NCI-H82 treated with DMSO at 0.1 percent for 48 hours (cell line): ENCODE measurements at regions not wholly inside any gene's neighbourhood (a gene's known extent, or its start where the extent isn't known, plus 50 kb on each side); places are given as distances from the start of the nearest gene placed in this dataset.

ENCODE experiments used
- DNase-seq: peaks from one replicate; lab custom pipeline; 2025; ENCODE audit not compliant: unreplicated experiment; lab: John Stamatoyannopoulos, UW

GRCh38 chr20:22438346-22438745, 146.0 kb downstream of the FOXA2 start:
- DNase-seq = no peak

GRCh38 chr20:22437354-22437753, 147.0 kb downstream of the FOXA2 start:
- DNase-seq = no peak

GRCh38 chr20:22431419-22431818, 153.0 kb downstream of the FOXA2 start:
- DNase-seq = no peak

- DNase-seq = no peak
These were observed 153.6 kb downstream of the FOXA2 start for GRCh38 chr20:22430746-22431168.

- no peak for DNase-seq
These were observed 154.1 kb downstream of the FOXA2 start for GRCh38 chr20:22430154-22430745.

GRCh38 chr20:22429175-22430153, 154.9 kb downstream of the FOXA2 start:
- no peak for DNase-seq

GRCh38 chr20:22428051-22428450, 156.3 kb downstream of the FOXA2 start:
- no peak for DNase-seq

GRCh38 chr20:22426772-22427171, 157.6 kb downstream of the FOXA2 start:
- DNase-seq = no peak

GRCh38 chr20:22425344-22426295, 158.8 kb downstream of the FOXA2 start:
- no peak for DNase-seq

GRCh38 chr20:22423190-22423832, 161.1 kb downstream of the FOXA2 start:
- DNase-seq = no peak

GRCh38 chr20:22420116-22420598, 164.2 kb downstream of the FOXA2 start:
- DNase-seq = no peak

- DNase-seq = no peak
These were observed 165.6 kb downstream of the FOXA2 start for GRCh38 chr20:22418738-22419137.

GRCh38 chr20:22414305-22414742, 170.0 kb downstream of the FOXA2 start:
- DNase-seq = no peak

- DNase-seq = no peak
These were observed 171.1 kb downstream of the FOXA2 start for GRCh38 chr20:22412977-22413868.

GRCh38 chr20:22411627-22412450, 172.5 kb downstream of the FOXA2 start:
- DNase-seq = no peak

GRCh38 chr20:22411286-22411626, 173.1 kb downstream of the FOXA2 start:
- no peak for DNase-seq

- DNase-seq = no peak
These were observed 173.7 kb downstream of the FOXA2 start for GRCh38 chr20:22410556-22411130.
